Brain microvascular endothelial cell (primary cell): ENCODE measurements at regions not wholly inside any gene's neighbourhood (a gene's known extent, or its start where the extent isn't known, plus 50 kb on each side); places are given as distances from the start of the nearest gene placed in this dataset.

Source experiments
- DNase-seq: peaks from one replicate; pipeline ENCODE4 v3.0.0-alpha.2; 2020
- H3K27ac ChIP-seq: fragments of 250-450 bp; sonication (Bioruptor Pico); 2 replicates; pipeline ENCODE4 v1.5.1; 2020; ENCODE audit warnings: mild to moderate bottlenecking, moderate library complexity
- H3K27me3 ChIP-seq: fragments of 250-450 bp; sonication (Bioruptor Pico); replicated peaks from 2 replicates; pipeline ENCODE4 v1.5.1; 2020; ENCODE audit warnings: mild to moderate bottlenecking
- H3K36me3 ChIP-seq: fragments of 250-450 bp; sonication (Bioruptor Pico); replicated peaks from 2 replicates; pipeline ENCODE4 v1.5.1; 2020; ENCODE audit warnings: mild to moderate bottlenecking
- H3K4me3 ChIP-seq: 2 replicates; pipeline ENCODE4 v1.5.1; 2011; ENCODE audit warnings: low read depth, mild to moderate bottlenecking, control low read depth, low read length, moderate library complexity
- in situ Hi-C: cut with HindIII; loops from 2 replicates; pipeline ENCODE4 v1.10.0; 2017; ENCODE audit warnings: low sequenced_read_pairs, low pct_ligation_motif_present
- TF ChIP-seq, protein P1 (sequence below): IDR thresholded peaks from 2 replicates; pipeline ENCODE4 v1.5.1; 2011; ENCODE audit warnings: low read depth, mild to moderate bottlenecking, moderate library complexity, low read length, control low read depth, inconsistent platforms; ENCODE audit errors: missing control alignments

DNA sequence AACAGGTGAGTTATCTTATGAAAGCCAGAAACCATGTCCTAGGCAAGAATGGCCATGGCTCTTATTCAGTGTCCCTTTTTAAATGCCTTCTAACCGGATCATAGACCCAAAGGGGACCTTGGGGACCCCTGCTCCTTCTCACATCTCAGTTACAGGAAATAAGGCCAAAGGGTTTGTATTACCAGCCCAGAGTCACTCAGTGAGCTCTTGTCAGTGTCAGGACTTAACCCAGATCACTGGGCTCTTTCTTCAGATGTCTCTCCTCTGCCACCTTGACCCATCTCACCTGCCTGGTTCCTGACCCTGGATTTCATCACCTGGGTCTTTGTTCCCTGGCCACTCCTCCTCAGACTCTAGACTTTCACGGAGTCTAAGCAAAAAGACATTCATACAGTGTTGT, 556.7 kb downstream of the CMPK2 start:
- in situ Hi-C loops, result no loop called here
- Histone ChIP-seq H3K36me3 (no peaks in the 10 kb centered on the region), H3K27ac (no peak overlapping the region), H3K4me3 (no peak overlapping the region), H3K27me3 (no peaks in the 10 kb centered on the region)
- TF ChIP-seq, protein P1, sequence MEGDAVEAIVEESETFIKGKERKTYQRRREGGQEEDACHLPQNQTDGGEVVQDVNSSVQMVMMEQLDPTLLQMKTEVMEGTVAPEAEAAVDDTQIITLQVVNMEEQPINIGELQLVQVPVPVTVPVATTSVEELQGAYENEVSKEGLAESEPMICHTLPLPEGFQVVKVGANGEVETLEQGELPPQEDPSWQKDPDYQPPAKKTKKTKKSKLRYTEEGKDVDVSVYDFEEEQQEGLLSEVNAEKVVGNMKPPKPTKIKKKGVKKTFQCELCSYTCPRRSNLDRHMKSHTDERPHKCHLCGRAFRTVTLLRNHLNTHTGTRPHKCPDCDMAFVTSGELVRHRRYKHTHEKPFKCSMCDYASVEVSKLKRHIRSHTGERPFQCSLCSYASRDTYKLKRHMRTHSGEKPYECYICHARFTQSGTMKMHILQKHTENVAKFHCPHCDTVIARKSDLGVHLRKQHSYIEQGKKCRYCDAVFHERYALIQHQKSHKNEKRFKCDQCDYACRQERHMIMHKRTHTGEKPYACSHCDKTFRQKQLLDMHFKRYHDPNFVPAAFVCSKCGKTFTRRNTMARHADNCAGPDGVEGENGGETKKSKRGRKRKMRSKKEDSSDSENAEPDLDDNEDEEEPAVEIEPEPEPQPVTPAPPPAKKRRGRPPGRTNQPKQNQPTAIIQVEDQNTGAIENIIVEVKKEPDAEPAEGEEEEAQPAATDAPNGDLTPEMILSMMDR, result no peak
- DNase-seq, result no peak

DNA sequence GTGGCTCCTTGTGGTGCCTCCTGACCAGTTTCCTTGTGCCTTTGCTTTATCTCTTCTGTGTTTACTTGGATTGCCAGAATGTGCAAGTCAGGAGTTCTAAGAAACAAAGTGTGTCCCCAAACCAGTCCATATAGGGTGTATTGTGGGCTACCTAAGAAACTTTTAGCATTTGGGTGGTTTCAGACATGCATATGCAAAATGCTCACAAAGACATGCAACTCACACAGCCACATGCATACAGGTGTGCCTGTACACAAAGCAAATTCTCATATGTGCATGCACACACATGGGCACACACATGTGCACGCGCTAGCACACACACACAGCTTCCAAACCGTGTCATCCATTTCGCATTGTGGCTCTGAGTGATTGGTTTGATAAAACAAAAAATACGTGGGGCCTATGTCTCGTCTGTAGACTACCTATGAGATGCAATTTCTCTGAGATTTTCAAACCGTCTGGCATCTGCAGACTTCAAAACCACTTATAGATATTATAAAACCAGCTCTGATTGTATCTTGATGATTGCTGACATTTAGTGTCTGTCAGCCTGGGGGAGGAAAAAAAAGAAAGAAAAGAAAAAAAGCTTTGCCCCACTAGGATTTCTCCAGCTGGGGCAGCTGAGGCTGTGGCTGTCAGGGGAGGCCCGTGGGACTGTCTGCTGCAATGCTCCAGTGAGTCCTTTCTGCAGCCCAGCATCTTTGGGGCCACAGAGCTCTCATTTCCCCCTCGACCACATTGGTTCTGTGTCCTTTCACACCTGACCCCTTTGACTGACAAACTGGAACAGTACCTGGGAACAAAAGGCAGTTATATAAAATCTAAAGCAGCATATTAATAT, 556.1 kb downstream of the CMPK2 start:
- no peaks in the 10 kb centered on the region for H3K27me3 ChIP-seq
- in situ Hi-C loops, result no loop called here
- DNase-seq, result no peak
- H3K27ac ChIP-seq, result no peak overlapping the region
- H3K36me3 ChIP-seq, result no peaks in the 10 kb centered on the region
- TF ChIP-seq, protein P1, result no peak
- H3K4me3 ChIP-seq, result no peak overlapping the region

DNA sequence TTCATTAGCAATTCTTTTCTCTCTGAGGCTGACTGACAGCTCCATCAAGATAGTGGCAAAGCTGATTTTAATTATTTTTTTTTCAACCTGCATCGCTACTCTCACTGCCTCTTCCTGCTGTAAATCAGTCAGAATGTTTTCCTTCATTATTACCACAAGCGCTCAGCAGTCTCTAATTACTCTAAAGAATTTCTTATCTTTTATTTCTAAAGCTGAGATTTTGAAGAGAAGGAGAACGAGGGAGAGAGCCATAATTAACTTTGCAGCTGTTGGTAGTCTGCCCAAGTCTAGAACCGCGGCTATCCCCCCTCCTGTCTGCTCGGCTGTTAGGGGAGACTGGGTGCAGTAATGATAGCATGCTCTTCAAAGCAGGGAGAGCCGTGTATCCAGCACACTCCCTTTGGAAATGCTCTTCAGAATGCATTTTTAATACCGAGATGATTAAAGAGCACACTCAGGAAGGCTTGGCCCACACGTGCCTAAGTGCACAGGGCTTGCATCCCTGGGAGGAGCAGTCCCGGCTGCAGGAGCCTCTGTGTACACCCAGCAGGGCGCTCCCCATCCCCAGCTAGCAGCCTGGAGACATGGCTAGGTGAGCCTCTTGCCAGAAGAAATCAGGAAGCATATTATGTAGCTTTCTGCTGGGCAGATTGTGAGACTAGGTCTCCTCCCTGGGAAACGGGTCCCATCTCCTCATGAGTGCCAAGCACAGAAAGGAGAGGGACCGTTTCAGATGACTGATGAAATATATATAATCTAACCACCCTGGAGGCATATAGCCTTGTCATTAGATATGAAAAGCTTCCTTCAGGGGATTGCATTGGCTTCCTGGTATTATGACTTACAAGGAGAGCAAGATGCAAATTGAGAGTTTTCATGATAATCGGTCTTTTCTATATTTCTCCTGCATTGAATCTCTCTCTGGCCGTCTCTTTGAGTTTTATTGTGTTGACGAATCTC, 555.2 kb downstream of the CMPK2 start:
- no peak for DNase-seq
- H3K27ac ChIP-seq, result no peak overlapping the region
- no peaks in the 10 kb centered on the region for H3K36me3 ChIP-seq
- in situ Hi-C loops, result no loop called here
- no peak overlapping the region for H3K4me3 ChIP-seq
- H3K27me3 ChIP-seq, result no peaks in the 10 kb centered on the region
- TF ChIP-seq, protein P1, result no peak

DNA sequence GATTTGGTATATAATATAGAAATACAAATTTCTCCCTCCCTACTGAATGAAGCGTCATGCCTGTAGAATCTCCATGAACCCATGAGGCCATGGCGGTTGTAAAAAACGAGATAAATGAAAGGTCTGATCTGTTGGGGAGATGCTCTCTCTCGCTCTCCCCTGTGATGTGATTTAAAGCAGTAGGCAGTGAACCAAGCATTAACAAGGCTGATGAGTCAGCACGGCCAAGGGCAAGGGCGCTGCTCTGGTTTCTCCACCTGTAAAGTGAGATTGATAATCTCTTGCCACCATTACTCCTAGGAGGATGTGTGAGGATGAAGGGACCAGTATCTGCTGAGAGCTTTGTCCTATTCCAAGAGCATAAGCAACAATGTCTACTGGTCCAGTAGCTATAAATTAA, 553.3 kb downstream of the CMPK2 start:
- DNase-seq, result no peak
- Histone ChIP-seq H3K36me3 (no peaks in the 10 kb centered on the region), H3K27me3 (no peaks in the 10 kb centered on the region), H3K4me3 (no peak overlapping the region), H3K27ac (no peak overlapping the region)
- TF ChIP-seq, protein P1, result no peak
- in situ Hi-C loops, result no loop called here

DNA sequence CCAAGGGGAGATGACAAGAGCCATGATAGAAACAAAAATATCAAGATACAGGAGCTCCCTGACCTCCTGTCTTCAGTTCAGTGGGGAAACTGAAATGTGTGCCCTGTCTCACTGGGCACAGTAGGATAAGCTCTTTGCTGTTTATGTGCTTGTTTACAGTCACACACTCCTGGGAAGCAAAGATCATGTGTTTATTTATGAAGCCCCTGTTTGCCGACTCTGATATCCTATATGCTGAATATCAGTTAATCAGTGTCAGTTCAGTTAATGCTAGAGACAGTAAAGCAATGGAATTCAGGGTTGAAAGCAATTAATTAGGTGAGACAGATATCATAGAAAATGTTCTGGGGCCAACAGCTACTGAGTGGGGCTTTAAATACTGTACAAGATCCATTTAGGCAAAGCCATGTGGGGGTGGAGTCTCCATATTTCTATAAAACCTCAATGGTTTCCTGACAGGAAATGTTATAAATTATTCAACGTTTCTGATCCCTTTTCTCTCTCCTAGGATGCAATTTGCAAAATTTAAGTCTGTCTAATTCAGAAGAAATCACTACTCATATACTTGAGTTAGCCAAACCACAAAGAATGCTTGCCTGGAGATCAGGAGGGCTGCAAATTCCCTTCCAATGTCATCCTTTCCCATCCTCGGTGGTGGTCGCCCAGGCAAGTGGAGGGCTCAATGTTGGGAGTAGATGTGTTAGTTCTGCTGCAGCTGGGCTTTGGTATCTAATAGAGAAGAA, 551.3 kb downstream of the CMPK2 start:
- H3K27me3 ChIP-seq, result no peaks in the 10 kb centered on the region
- no peak overlapping the region for H3K4me3 ChIP-seq

More for the DNA sequence above, 551.3 kb downstream of the CMPK2 start:
- no peak for DNase-seq
- Histone ChIP-seq H3K27ac (no peak overlapping the region), H3K36me3 (no peaks in the 10 kb centered on the region)
- TF ChIP-seq, protein P1, result no peak
- in situ Hi-C loops, result no loop called here
